ENCODE measurements at regions not wholly inside any gene's neighbourhood (a gene's known extent, or its start where the extent isn't known, plus 50 kb on each side); places are given as distances from the start of the nearest gene placed in this dataset.

DNA sequence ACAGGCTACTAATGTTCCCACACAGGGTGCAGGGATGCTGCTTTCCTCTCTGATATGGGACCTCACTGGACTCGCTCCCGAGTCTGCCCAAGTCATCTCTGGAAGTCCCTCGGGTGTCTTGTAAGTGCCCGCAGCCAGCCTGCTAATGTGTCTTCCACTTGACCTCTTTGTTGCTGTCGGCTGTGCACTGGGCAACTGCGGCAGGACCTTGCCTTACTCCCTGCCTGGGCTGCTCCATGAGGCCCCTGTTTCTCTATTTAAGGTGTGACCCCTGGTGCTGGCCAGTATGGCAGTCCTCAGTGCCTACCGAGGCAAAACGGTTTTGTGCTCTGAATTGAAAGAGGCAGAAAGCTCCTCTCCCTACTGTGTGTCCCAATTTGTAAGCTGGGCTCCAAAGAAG, 88.8 kb upstream of the DUSP5 start:
- TF ChIP-seq POLR2A (IDR thresholded peaks at IDR 0.05; ENCODE audit: low read length): no peak
- no peak for TF ChIP-seq GATA1 (IDR thresholded peaks at IDR 0.05; ENCODE audit: low read depth, low read length)
- DNase-seq: no peak

- TF ChIP-seq POLR2A (IDR thresholded peaks at IDR 0.05; ENCODE audit: low read length) (no peak), GATA1 (IDR thresholded peaks at IDR 0.05; ENCODE audit: low read depth, low read length) (no peak)
- no peak for DNase-seq
These were observed 88.2 kb upstream of the DUSP5 start for GRCh38 chr10:110409488-110409887.

DNA sequence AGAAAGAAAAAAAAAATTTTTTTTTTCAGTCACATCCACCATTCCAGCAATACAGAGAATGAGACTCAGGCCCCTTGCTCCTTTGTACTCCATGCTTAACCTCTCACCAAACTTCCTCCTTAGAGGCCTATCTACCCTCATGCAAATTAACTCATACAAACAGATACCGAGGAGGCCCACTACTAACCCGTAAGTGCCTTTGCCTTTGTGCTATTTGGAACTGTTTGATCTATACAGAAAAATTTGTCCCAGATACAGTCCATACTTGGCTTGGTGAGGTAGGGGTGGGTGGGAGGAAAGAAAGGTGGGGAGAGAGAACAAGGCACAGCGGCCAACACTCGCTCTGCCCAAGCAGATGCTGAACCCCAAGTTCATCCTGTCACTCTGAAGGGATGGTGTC, 87.8 kb upstream of the DUSP5 start:
- TF ChIP-seq POLR2A (IDR thresholded peaks at IDR 0.05; ENCODE audit: low read length) (no peak), GATA1 (IDR thresholded peaks at IDR 0.05; ENCODE audit: low read depth, low read length) (no peak)
- no peak for DNase-seq

GRCh38 chr10:110410329-110411046, 87.2 kb upstream of the DUSP5 start:
- no peak for DNase-seq

DNA sequence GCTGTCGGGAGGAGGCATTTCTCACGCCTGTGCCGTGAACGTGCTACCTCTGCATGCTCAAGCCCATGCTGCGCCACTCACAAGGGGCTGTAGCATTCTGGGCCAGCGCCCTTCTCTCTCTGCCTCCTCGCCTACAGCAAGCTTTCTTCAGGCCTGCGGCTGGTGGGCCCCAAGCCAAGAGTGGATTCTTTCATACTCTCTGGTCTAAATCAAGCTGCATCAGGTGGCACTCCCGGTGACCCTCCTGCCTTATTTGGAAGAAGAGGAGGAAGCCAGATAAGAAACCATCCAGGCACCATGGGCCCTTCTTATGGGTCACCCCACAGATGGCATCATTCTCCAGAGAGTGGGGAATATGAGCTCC, 86.7 kb upstream of the DUSP5 start:
- TF ChIP-seq POLR2A (IDR thresholded peaks at IDR 0.05; ENCODE audit: low read length) (no peak), GATA1 (IDR thresholded peaks at IDR 0.05; ENCODE audit: low read depth, low read length) (no peak)
- no peak for DNase-seq

More at GRCh38 chr10:110410329-110411046, 87.2 kb upstream of the DUSP5 start:
- TF ChIP-seq GATA1 (IDR thresholded peaks at IDR 0.05; ENCODE audit: low read depth, low read length): no peak
- TF ChIP-seq POLR2A (IDR thresholded peaks at IDR 0.05; ENCODE audit: low read length): no peak

DNA sequence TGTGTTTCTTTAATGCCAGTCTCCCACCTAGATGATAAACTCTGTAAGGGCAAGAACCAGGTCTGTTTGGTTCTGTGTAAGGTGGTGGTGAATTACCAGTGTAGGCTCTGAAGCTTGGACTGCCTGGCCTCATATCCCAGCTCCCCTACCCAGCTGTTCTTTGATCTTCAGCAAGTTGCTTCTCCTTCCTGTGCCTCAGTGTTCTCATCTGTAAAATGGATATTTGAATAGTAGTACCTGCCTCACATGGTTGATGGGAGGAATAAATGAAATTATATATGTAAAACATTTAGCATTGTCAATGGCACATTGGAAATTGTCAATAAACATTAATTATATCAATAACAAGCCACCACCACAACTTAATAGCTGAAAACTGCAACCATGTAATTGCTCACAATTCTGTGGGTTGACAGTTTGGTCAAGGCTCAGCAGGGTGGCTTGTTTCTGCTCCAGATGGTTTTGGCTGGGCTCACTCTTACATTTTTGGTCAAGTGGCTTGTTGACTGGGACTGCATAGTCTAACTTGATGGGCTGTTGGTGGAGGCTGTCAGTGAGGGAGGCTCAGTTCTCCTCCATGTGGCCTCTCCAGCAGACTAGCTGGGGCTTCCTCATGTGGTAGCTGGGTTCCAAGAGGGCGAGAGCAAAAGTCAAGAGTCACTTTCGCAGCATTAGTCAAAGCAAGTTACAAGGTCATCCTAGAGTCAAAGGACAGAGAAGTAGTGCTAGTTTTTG, 84.5 kb upstream of the DUSP5 start:
- TF ChIP-seq GATA1 (IDR thresholded peaks at IDR 0.05; ENCODE audit: low read depth, low read length) (no peak), POLR2A (IDR thresholded peaks at IDR 0.05; ENCODE audit: low read length) (no peak)
- DNase-seq: no peak

DNA sequence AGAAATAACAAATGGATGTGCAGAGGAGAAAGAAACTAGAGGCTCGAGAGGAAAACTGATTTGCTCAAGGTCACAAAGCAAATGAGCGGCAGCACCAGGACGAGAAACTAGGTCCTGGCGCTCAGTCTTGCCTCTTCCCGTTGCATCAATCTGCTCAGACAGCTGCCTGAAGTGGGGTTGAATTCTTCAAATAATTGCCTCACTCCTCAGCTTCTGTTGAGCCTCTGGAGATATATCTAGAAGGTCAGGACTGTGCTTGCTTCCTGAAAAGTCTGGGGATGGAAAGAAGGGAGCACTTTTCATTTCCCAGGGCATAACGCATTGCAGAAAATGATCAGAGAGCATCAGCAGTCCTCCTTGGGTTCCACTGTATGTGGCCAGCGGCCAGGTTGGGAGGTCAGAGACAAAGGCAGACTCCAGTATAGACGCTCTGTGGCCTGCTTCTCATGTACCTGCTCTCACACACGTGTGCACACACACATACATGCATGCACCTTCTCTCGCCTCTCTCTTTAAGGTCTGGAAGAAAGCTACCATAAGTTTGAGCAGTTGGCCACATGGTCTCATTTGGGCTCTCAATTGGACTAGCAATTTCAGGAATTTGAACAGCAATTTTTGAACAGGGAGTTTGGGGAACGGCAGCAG, 83.7 kb upstream of the DUSP5 start:
- no peak for DNase-seq
- TF ChIP-seq GATA1 (IDR thresholded peaks at IDR 0.05; ENCODE audit: low read depth, low read length) (no peak), POLR2A (IDR thresholded peaks at IDR 0.05; ENCODE audit: low read length) (no peak)

DNA sequence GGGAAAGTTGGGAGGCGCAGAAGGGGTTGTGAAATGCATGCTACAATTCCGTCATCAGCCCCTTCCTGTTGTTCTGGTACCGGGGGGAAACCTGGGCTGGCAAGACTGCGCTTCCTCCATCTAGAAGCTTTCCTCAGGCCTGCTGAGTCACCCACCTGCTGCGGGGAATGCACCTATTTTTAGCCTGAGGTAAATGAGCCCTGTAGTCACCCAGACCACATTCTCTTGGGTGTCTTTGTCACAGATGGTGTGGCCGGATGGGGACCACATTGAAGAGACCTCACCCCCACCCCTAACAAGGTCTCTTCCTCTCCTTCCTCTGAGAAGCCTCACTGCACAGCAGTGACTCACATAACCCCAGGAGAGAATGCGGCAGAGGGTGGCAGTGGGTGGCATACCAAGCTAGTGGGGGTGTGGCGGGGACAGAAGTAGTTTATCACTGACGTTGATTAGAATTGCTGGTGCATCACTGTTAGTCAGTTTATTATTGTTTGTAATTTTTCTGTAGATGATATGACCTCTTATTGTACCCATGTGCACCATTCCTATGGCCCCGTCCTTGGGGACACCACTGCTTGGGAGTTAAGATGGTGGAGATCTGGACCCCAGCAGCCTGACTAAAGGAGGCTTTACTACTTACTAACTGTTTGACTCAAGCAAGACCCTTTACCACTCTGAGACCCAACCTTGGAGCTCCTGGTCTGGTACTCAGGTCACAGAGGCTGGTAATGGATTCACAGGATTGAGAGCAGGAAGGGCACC, 83.0 kb upstream of the DUSP5 start:
- TF ChIP-seq POLR2A (IDR thresholded peaks at IDR 0.05; ENCODE audit: low read length) (no peak), GATA1 (IDR thresholded peaks at IDR 0.05; ENCODE audit: low read depth, low read length) (no peak)
- DNase-seq: no peak

GRCh38 chr10:110415809-110416208, 81.9 kb upstream of the DUSP5 start:
- DNase-seq: no peak
- no peak for TF ChIP-seq GATA1 (IDR thresholded peaks at IDR 0.05; ENCODE audit: low read depth, low read length)
- TF ChIP-seq POLR2A (IDR thresholded peaks at IDR 0.05; ENCODE audit: low read length): no peak

DNA sequence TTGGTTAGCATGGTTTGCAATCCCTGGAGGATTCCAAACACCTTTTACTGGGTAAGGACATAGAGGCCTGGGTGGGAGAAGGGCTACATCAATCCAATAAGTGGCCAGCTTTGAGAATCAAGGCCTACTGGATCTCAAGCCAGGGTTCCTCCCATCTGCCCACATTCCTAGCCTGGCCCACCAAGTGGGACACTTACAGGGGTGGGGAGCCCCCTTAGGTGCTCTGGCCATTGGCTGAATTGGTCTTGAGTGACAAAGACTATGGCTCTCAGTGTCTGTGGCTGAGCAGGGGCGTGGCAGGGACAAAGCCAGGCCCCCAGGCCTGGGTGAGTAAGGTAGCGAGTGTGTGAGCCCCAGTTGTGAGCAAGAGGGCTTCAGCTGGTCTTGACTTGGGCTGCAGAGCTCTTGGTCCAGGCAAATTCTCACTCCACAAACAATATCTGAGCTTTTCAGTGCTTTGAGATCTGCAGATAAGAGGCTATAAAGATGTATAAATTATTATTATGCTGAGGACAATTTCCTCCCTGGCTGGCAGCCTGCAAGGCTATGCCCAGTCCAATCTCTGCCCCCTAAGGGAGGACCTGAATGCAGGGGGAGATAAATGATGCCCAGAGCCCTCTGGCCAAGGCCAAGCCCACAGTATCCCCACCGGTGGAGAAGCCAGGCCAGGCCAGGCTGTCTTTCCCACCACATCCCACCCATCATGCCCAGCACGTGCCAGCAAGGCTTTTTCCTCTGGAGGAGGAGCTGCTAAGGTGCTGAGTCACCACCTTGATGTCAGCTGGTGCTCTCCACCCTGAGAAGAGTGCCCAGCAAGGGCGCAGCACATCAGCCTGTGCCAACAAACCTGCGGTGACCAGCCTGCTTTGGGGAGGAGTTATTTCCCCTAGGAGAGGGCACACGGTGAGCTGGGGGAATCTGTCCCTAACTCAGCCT, 80.7 kb upstream of the DUSP5 start:
- TF ChIP-seq GATA1 (IDR thresholded peaks at IDR 0.05; ENCODE audit: low read depth, low read length) (no peak), POLR2A (IDR thresholded peaks at IDR 0.05; ENCODE audit: low read length) (no peak)
- peak in 1 of 2 experiments; percentile 11 for DNase-seq

DNA sequence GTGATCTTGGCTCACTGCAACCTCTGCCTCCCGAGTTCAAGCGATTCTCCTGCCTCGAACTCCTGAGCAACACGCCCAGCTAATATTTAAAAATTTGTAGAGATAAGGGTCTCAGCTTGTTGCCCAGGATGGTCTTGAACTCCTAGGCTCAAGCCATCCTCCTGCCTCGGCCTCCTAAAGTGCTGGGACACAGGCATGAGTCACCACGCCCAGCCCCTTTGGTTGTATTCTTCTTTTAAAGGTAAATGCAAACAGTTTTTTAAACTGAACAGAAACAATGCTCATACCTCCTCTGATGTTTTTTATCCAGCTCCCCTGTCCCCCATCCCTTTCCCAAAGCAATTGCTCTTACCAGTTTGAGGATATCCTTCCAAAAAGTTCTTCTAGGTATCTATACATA, 79.5 kb upstream of the DUSP5 start:
- TF ChIP-seq POLR2A (IDR thresholded peaks at IDR 0.05; ENCODE audit: low read length): no peak

GRCh38 chr10:110419265-110419664, 78.4 kb upstream of the DUSP5 start:
- no peak for DNase-seq
- TF ChIP-seq GATA1 (IDR thresholded peaks at IDR 0.05; ENCODE audit: low read depth, low read length) (no peak), POLR2A (IDR thresholded peaks at IDR 0.05; ENCODE audit: low read length) (no peak)

More for the DNA sequence above, 79.5 kb upstream of the DUSP5 start:
- no peak for DNase-seq

Data from erythroblast (primary cell).